IPS-18a (cell line): ENCODE measurements at regions not wholly inside any gene's neighbourhood (a gene's known extent, or its start where the extent isn't known, plus 50 kb on each side); places are given as distances from the start of the nearest gene placed in this dataset.

Experiments
- H3K27ac ChIP-seq: one replicate; pipeline ENCODE4 v1.5.1; 2013; ENCODE audit warnings: low read length
- H3K27me3 ChIP-seq: one replicate; pipeline ENCODE4 v1.6.1; 2013; ENCODE audit warnings: mild to moderate bottlenecking, low read length; ENCODE audit not compliant: control insufficient read depth, insufficient read depth
- H3K36me3 ChIP-seq: one replicate; pipeline ENCODE4 v1.6.1; 2013; ENCODE audit warnings: low read depth, low read length; ENCODE audit not compliant: control insufficient read depth
- H3K4me1 ChIP-seq: one replicate; pipeline ENCODE4 v1.6.1; 2013; ENCODE audit warnings: low read depth, low read length; ENCODE audit not compliant: control insufficient read depth
- H3K4me3 ChIP-seq: one replicate; pipeline ENCODE4 v1.5.1; 2013; ENCODE audit warnings: low read length
- H3K9ac ChIP-seq: one replicate; pipeline ENCODE4 v1.6.1; 2013; ENCODE audit warnings: mild to moderate bottlenecking, low read length, moderate library complexity
- H3K9me3 ChIP-seq: one replicate; pipeline ENCODE4 v1.6.1; 2013; ENCODE audit warnings: low read depth, low read length; ENCODE audit not compliant: control insufficient read depth

DNA sequence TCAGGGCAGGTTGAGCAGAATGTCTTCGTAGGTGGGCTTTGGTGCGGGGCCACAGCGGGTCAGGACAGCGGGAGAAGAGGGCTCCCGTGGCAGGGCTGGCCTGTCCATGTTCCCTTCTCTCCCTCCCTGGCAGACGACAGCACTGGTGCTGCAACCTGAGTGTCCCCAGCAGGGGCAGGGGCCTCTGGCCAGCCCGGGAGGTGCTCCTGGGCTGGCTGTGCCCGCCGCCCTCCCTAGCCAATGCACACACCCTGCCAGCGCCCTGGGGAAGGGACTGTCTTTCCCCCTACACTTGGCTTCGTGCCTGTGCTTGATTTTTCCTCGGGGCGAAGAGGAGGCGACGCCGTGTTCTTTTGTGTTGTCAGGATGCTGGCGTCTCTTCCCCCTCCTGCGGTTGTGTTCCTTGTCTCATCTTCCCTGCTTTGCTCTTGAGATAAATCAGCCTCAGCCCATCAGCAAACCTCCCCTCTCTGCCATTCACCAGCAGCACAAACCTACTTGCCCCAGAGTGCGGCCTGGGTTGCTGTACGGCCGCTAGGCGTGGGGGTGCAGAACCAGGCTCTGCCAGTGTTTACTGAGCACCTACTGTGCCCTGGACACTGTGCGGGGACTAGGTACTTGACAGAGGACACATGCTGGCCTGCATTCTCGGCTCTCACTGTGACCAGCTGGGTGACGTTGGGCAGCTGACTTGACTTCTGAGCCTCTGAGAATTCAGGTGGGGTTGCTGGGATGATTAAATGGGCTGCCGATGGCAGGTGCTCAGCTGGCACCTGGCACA is 237.3 kb upstream of the CIBAR2 start:
- no peak overlapping the region for H3K4me3 ChIP-seq
- no peaks in the 10 kb centered on the region for H3K36me3 ChIP-seq
- H3K9ac ChIP-seq, result no peak overlapping the region
- peaks cover 9% of the 10 kb centered on the region for H3K4me1 ChIP-seq
- no peaks in the 10 kb centered on the region for H3K27me3 ChIP-seq
- peaks cover 4% of the 10 kb centered on the region for H3K9me3 ChIP-seq
- no peak overlapping the region for H3K27ac ChIP-seq

DNA sequence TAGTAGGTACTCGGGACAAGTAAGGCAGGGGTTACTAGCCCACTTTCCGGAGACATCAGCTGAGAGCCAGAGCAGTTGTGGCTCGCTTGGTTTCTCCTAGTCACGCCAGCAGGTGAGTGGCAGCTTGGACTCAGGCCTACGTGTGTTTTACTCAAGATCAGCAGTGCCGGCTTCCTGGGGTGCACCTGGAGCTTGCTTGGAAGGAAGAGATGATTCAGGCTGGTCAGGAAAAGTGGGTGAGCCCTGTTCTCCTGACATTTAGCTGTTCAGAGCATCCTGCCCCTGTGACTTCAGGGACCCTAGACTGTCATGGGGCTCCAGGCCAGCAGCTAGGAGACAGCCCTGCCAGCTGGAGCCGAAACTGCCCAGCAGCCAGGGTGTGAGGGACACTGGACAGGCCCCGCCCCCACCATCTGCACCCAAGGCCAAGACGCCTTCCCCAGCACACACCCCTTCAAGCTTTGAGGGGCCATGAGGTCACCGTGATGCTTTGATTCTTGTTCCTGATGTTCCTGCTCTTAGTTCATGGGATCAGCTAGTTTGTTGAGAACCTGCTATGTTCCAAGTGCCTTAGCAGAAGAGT is 238.0 kb upstream of the CIBAR2 start:
- no peak overlapping the region for H3K27ac ChIP-seq
- H3K4me3 ChIP-seq, result no peak overlapping the region
- H3K36me3 ChIP-seq, result no peaks in the 10 kb centered on the region

DNA sequence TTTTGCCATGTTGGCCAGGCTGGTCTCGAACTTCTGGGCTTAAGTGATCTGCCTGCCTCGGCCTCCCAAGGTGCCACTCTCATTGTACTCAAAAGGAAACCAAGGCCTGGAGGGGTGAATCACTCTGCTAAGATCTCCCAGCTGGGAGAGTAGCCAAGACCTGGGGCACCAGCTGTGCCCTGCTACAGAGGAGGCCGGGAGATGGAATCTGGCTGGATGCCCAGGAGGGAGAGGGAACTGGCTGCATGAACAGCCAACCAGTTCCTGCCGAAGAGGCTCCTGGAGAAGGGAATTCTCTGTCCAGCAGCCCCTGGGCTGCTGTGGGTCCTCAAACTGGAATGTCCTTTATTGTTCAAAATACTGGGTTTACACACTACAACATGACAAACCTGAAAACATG is 238.7 kb upstream of the CIBAR2 start:
- Histone ChIP-seq H3K4me3 (no peak overlapping the region), H3K9ac (no peak overlapping the region), H3K36me3 (no peaks in the 10 kb centered on the region), H3K4me1 (peaks cover 9% of the 10 kb centered on the region), H3K27me3 (no peaks in the 10 kb centered on the region), H3K27ac (no peak overlapping the region), H3K9me3 (peaks cover 4% of the 10 kb centered on the region)

More for the DNA sequence above, 238.0 kb upstream of the CIBAR2 start:
- Histone ChIP-seq H3K9me3 (peaks cover 4% of the 10 kb centered on the region), H3K27me3 (no peaks in the 10 kb centered on the region), H3K4me1 (peaks cover 9% of the 10 kb centered on the region), H3K9ac (no peak overlapping the region)

DNA sequence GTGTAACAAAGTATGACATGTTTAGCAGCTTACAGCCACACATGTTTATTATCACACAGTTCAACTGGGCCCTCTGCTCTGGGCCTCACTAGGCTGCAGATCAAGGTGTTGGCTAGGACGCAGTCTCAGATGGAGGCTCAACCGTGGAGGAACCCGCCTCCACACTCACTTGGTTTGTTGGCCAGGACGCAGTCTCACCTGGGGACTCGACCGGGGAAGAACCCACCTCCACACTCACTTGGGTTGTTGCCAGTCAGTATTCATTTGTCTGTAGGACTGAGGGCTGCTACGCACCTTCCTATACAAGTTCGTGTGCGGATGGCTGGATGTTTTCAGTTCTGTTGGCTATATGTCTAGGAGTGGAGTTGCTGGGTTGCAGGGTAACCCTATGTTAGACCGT is 240.7 kb upstream of the CIBAR2 start:
- peaks cover 4% of the 10 kb centered on the region for H3K9me3 ChIP-seq
- H3K36me3 ChIP-seq, result no peaks in the 10 kb centered on the region
- no peak overlapping the region for H3K27ac ChIP-seq
- H3K9ac ChIP-seq, result no peak overlapping the region
- H3K4me3 ChIP-seq, result no peak overlapping the region
- no peaks in the 10 kb centered on the region for H3K27me3 ChIP-seq
- H3K4me1 ChIP-seq, result peaks cover 9% of the 10 kb centered on the region

DNA sequence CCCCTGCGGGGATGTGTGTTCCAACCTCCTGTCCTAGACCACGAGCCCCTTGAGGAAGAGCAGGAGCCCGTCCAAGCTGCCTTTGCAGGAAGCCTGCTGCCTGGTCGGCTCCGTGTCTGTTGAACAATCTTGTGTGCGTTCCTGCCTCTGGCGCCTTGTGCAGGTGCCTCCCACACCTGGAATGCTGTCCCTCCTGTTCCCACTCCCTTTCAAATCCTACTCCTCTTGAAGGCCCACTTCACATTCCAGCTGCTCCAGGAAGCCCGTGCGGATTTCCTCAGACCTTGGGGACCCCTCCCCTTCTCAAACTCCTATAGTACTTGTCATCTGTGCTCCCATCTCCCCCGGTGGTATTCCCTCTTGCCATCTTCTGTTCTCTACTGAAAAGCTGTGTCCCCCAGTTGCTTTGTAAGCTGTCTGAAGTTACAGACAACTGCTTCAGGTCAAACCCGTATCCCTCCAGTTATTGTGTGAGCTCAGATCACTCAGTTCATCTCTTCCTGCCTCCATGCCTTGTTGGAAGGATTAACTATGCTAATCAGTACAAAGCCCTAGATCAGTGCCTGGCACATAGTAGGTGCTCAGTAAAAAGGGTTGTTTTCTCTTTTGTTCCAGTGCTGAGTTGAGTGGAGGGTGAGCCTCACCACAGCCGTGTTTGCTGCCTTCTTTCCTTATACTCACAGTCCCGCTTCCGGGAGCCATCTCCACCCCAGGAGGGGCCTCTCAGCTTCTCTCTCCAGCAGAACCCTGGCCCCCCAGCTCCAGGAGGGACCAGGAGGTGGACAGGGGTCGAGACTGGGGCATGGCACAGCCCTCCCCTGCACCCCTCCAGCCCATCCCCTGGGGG is 241.8 kb upstream of the CIBAR2 start:
- no peak overlapping the region for H3K4me3 ChIP-seq
- no peak overlapping the region for H3K9ac ChIP-seq
- no peak overlapping the region for H3K27ac ChIP-seq
- peaks cover 4% of the 10 kb centered on the region for H3K9me3 ChIP-seq
- H3K27me3 ChIP-seq, result no peaks in the 10 kb centered on the region
- H3K36me3 ChIP-seq, result no peaks in the 10 kb centered on the region
- H3K4me1 ChIP-seq, result peaks cover 9% of the 10 kb centered on the region

DNA sequence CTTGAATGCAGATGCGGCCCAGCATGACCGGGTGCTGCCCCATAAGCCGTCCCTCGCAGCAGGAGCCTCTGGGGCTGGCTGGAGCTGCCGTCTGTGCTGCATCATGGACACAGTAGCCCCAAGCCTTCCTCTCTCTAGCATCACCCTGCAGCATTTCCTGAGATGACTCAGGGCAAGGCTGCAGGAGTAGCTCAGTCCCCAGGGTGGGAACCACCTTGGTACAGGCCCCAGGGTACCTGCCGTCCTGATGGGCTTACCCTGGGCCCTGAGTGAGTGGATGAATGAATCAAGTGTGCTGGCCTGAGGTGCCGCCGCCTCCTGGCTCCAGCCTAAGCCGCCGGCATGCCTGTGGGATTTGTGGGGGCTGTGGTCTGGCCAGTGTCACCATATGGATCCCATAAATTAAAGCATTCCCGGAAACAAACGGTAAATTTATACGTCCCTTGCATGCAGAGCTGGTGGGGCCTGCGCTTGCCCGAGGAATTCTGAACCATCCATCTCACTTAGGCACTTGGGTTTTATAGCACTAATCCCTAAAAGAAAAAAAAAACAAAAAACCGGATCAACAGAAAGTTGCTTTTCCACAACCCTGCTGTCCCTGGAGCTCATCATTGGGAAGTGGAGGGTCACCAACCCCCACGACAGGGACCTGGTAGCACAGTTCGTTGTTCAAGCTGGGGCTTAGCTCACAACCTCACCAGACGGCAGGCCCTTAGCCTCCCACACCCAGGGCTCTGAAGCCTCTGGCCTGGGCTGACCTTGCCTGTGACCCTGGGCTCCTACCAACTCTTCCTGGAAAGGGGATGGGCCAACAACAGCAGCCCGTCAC is 242.6 kb upstream of the CIBAR2 start:
- H3K4me1 ChIP-seq, result peaks cover 9% of the 10 kb centered on the region
- no peak overlapping the region for H3K27ac ChIP-seq
- no peak overlapping the region for H3K9ac ChIP-seq
- no peak overlapping the region for H3K4me3 ChIP-seq
- H3K9me3 ChIP-seq, result peaks cover 4% of the 10 kb centered on the region
- no peaks in the 10 kb centered on the region for H3K36me3 ChIP-seq
- H3K27me3 ChIP-seq, result no peaks in the 10 kb centered on the region

DNA sequence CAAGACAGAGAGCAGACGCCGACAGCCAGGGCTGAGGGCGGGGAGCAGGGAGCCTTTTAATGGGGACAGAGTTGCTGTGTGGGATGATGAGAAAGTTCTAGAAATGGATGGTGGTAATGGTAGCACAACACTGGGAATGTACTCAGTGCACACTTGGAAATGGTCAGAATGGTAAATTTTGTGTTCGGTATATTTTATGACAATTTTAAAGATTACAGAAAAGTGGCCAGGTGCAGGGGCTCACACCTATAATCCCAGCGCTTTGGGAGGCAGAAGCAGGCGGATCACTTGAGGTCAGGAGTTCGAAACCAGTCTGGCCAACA is 243.2 kb upstream of the CIBAR2 start:
- H3K27ac ChIP-seq, result no peak overlapping the region
- H3K9ac ChIP-seq, result no peak overlapping the region
- H3K36me3 ChIP-seq, result no peaks in the 10 kb centered on the region
- peaks cover 9% of the 10 kb centered on the region for H3K4me1 ChIP-seq
- no peak overlapping the region for H3K4me3 ChIP-seq
- no peaks in the 10 kb centered on the region for H3K27me3 ChIP-seq
- H3K9me3 ChIP-seq, result peaks cover 4% of the 10 kb centered on the region

DNA sequence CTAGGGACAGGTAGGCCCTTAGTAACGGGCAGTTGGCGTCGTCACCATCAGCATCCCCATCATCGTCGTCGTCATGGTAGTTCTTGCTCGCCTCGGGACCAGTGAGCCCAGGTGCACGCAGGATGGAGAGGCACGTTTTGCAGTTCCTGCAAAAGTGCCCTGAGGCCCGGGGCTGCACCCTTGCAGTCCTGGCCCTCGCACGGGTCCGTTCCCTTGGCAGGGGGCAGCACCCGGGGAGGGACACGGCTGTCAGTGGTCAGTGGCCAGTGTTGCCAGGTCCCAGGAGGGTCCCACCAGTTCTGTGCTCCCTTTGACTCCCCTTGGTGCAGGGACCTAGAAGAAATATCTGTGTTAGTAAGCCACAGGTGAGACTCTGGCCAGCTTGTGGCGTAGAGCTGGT is 243.9 kb upstream of the CIBAR2 start:
- Histone ChIP-seq H3K4me3 (no peak overlapping the region), H3K27me3 (no peaks in the 10 kb centered on the region), H3K9ac (no peak overlapping the region), H3K4me1 (peaks cover 9% of the 10 kb centered on the region), H3K9me3 (peaks cover 4% of the 10 kb centered on the region), H3K36me3 (no peaks in the 10 kb centered on the region), H3K27ac (no peak overlapping the region)

DNA sequence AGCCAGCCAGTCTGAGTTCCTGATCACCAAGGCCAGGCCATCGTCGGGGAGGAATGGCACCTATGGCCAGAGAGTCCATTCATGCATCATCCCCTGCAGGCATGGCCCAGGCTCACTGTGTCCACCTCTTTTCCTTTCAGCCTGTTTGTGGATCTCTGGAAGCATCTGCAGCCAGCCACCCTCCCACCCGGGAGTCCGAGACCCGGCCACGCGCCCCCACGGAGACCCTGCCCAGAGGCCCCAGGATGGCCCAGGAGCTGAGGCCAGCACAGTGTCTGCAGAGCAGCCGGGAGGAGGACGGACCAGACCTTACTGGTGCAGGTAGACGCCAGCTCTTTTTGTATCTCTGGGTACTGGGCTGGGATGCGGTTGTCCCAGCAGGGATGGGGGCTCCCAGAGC is 245.1 kb upstream of the CIBAR2 start:
- Histone ChIP-seq H3K27ac (no peak overlapping the region), H3K27me3 (no peaks in the 10 kb centered on the region), H3K4me1 (peaks cover 5% of the 10 kb centered on the region), H3K4me3 (no peak overlapping the region), H3K9ac (no peak overlapping the region), H3K9me3 (peaks cover 4% of the 10 kb centered on the region), H3K36me3 (no peaks in the 10 kb centered on the region)

DNA sequence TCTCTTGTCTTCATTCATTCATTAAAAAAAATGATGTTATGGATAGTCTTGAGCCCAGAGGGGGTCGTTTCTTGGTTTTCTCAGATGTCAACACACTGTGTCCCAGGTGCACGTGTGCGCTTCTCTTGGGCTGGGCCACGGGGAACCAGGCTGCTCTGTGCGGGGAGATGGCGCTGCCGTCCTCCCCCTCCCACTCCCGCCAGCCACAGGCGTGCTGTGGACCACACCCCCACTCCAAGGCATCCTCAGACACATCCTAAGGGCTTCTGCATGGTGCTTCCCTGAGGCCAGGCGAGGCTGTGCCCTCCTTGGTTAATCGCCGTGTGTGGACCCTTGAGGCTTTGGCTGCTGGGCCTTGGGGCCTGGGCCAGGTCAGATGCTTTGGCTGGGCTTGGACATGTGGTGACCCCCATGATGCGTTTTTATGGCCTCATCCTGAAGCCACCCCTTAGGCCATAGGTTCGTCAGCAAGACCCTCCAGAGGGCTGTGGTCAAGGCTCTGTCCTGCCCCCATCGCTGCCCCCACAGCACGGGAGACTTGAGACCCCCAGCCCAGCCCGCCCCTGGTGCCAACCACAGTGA is 245.7 kb upstream of the CIBAR2 start:
- Histone ChIP-seq H3K27ac (no peak overlapping the region), H3K4me3 (no peak overlapping the region), H3K9ac (no peak overlapping the region), H3K36me3 (no peaks in the 10 kb centered on the region), H3K4me1 (no peaks in the 10 kb centered on the region), H3K27me3 (no peaks in the 10 kb centered on the region), H3K9me3 (peaks cover 2% of the 10 kb centered on the region)

DNA sequence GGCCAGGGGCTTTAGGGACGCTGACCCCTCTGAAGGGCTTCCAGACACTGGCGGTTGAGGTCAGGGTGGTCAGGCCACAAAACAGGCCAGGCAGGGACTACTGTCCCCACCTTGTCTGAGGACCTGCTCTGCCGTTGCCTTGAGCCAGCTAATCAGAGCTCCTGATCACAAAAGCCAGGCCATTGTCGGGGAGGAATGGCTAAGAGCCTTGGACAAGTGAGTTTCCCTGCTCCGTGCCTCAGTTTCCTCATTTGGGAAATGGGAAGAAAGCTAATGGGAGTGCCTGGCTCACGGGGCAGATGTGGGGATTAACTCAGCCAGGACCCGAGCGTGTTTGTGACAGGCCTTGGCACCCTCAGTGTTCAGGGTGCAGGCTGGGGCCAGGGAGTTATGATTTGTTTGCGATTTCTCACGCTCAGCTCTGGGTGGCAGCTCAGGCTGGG is 246.5 kb upstream of the CIBAR2 start:
- no peak overlapping the region for H3K9ac ChIP-seq
- no peaks in the 10 kb centered on the region for H3K36me3 ChIP-seq
- no peak overlapping the region for H3K27ac ChIP-seq
- no peaks in the 10 kb centered on the region for H3K9me3 ChIP-seq
- H3K4me3 ChIP-seq, result no peak overlapping the region
- H3K4me1 ChIP-seq, result no peaks in the 10 kb centered on the region
- H3K27me3 ChIP-seq, result no peaks in the 10 kb centered on the region
